ENCODE measurements at regions not wholly inside any gene's neighbourhood (a gene's known extent, or its start where the extent isn't known, plus 50 kb on each side); places are given as distances from the start of the nearest gene placed in this dataset.
"Not testable (repeated sequence)": the region's sequence is repeated elsewhere in the genome, so short reads cannot be mapped to it uniquely, and the experiment has no call there.

GRCh38 chr3:182414586-182414985 is 378.7 kb upstream of the ATP11B start:
- no peak for DNase-seq

- DNase-seq = no peak
These were observed 372.6 kb upstream of the ATP11B start for GRCh38 chr3:182420741-182421140.

- no peak for DNase-seq
These were observed 369.3 kb upstream of the ATP11B start for GRCh38 chr3:182424006-182424405.

- not testable (repeated sequence) for DNase-seq
These were observed 367.2 kb upstream of the ATP11B start for GRCh38 chr3:182425926-182426718.

GRCh38 chr3:182431972-182432371 is 361.3 kb upstream of the ATP11B start:
- DNase-seq = not testable (repeated sequence)

GRCh38 chr3:182435860-182436259 is 357.4 kb upstream of the ATP11B start:
- DNase-seq = no peak

- DNase-seq = no peak
These were observed 356.8 kb upstream of the ATP11B start for GRCh38 chr3:182436547-182436946.

- no peak for DNase-seq
These were observed 354.9 kb upstream of the ATP11B start for GRCh38 chr3:182438398-182438797.

GRCh38 chr3:182440101-182440500 is 353.2 kb upstream of the ATP11B start:
- DNase-seq = no peak

GRCh38 chr3:182445576-182445975 is 347.7 kb upstream of the ATP11B start:
- DNase-seq = no peak

GRCh38 chr3:182450942-182451787 is 342.1 kb upstream of the ATP11B start:
- no peak for DNase-seq

GRCh38 chr3:182451871-182452270 is 341.4 kb upstream of the ATP11B start:
- no peak for DNase-seq

- no peak for DNase-seq
These were observed 338.3 kb upstream of the ATP11B start for GRCh38 chr3:182455011-182455410.

GRCh38 chr3:182460303-182460702 is 333.0 kb upstream of the ATP11B start:
- DNase-seq = no peak

- DNase-seq = no peak
These were observed 331.2 kb upstream of the ATP11B start for GRCh38 chr3:182462152-182462551.

- DNase-seq = no peak
These were observed 328.7 kb upstream of the ATP11B start for GRCh38 chr3:182464513-182465145.

- DNase-seq = no peak
These were observed 327.8 kb upstream of the ATP11B start for GRCh38 chr3:182465301-182466185.

- no peak for DNase-seq
These were observed 324.2 kb upstream of the ATP11B start for GRCh38 chr3:182469086-182469485.

GRCh38 chr3:182470187-182470586 is 323.1 kb upstream of the ATP11B start:
- no peak for DNase-seq

GRCh38 chr3:182473191-182473710 is 320.1 kb upstream of the ATP11B start:
- DNase-seq = no peak

- DNase-seq = no peak
These were observed 314.9 kb upstream of the ATP11B start for GRCh38 chr3:182478369-182478768.
